DMS79 treated with DMSO at 0.1 percent for 48 hours (cell line): ENCODE measurements at regions not wholly inside any gene's neighbourhood (a gene's known extent, or its start where the extent isn't known, plus 50 kb on each side); places are given as distances from the start of the nearest gene placed in this dataset.

Experiments
- DNase-seq: peaks from one replicate; lab custom pipeline; 2025; lab: John Stamatoyannopoulos, UW

- DNase-seq: no peak
Measured at GRCh38 chr9:129285979-129286772, 108.1 kb upstream of the IER5L start.

- no peak for DNase-seq
Measured at GRCh38 chr9:129285382-129285781, 107.3 kb upstream of the IER5L start.

- peak; percentile 84 for DNase-seq
Measured at GRCh38 chr9:129284607-129285291, 106.7 kb upstream of the IER5L start.

DNA sequence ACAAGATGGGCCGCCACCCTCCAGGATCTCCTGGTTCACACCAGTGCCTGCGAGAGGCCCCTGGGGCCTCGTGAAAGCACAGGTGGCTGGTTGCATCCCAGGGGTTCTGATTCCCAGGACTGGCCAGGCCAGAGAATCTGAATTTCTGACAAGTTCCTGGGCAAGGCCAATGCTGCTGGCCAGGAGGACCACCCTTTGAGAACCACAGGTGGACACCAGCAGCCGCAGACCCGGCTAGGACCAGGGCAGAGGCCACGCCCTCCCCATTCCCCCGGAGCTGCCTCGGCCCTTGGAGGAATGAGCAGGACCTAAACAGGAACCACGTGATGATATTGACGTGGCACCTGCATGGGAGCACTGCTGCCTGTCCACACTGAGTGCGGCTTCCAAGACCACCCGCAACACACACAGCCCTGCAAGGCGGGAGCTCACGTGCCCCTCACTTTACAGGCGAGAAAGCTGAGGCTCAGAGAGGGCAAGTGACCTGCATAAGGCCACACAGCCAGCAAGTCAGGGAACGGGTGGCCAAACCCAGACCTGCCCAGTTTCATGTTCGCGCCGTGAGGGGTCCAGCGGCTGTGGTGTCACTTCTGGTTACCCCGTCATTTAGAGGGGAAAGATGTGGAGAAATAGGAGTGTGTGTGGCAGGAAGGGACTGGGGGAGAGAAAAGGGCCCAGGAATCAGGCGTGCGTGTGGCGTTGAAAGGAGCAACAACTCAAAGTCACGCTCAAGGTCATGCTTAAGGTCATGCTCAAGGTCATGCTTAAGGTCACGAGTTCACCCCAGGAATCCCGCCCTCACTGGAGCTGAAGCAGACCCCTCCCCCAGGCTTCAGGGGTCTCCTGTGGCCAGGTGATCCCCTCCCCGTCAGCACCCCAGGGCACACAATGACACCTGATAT, 105.9 kb upstream of the IER5L start:
- no peak for DNase-seq

GRCh38 chr9:129283291-129283691, 105.2 kb upstream of the IER5L start:
- DNase-seq: no peak

- no peak for DNase-seq
Measured at GRCh38 chr9:129282731-129283211, 104.7 kb upstream of the IER5L start.

GRCh38 chr9:129282272-129282671, 104.2 kb upstream of the IER5L start:
- DNase-seq: no peak

DNA sequence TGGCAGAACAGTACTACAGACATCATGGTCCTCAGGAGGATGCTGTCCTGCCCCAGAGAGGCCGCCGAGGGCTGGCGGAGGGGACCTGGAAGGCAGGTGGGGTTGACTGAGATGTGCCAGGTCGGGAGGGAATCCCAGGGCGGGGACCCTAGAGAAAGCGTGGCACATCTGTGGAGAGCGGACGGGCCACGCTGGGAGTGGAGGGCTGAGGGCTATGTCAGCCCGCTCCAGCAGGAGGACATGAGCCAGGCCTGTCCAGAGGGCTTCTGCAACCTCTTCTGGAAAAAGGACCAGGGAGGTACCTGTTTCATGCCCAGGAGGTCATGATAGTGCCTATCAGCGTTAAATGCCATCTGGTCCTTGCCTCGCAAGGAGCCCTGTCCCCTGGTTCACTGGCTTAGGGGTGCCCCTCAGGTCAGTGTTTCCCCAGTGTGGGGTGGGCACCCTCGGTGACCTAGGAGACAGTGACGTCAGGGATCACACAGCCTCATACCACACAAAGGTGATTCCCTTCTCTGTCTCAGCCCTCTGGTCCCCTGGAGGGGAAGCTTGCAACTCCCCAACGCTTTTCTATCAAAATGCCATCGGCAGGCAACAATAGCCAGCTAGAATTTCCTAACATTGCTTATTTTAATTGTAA, 103.6 kb upstream of the IER5L start:
- DNase-seq: no peak

- DNase-seq: no peak
Measured at GRCh38 chr9:129280623-129281271, 102.7 kb upstream of the IER5L start.

DNA sequence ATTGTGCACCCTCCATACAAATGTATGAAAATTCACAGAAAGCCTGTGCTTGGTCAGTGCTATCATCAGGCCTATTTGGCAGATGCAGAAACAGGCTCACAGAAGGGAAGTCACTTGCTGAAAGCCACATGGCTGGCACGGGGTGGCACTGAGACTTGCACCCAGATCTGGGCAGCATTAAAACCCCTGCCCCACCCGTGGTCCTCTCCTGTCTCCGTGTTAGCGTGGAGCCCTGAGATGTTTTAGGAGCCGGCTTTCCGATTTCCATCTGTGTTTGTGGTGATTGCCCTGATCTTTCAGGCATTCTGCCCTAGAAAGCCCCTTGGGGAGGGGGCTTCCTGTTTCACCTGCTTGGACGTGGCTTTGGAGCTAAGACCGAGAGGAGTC, 102.2 kb upstream of the IER5L start:
- DNase-seq: no peak

GRCh38 chr9:129278391-129279237, 100.6 kb upstream of the IER5L start:
- peak; percentile 97 for DNase-seq

- DNase-seq: peak; percentile 54
Measured at GRCh38 chr9:129276486-129277230, 98.6 kb upstream of the IER5L start.

DNA sequence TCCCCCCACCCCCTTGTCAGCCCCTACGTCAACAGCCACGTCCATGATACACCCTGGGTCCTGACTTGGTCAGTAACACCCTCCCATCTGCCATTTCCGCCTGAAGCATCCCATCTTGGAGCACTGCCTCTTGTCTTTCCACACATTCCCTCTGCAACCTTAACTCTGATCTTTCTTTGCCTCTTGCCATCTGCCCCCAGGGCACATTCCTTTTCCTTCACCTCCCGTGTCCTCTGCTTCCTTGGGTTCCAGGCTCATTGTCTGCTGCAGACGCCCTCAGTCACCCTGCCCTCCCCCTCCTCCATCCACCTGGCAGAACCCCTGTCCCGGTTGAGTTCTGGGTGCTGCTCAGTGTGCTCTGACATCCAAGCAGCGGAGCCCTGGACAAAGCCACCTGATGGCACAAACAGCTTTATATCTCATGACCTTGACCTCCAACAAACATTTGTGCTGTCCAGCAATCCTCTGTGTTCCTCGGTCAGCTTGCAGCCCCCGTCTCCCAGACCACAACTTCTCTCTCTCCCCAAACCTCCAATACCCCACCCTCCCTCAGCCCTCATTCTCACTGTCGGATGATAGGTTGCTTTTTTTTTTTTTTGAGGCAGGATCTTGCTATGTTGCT, 97.7 kb upstream of the IER5L start:
- DNase-seq: no peak

GRCh38 chr9:129273941-129274684, 96.1 kb upstream of the IER5L start:
- DNase-seq: no peak

DNA sequence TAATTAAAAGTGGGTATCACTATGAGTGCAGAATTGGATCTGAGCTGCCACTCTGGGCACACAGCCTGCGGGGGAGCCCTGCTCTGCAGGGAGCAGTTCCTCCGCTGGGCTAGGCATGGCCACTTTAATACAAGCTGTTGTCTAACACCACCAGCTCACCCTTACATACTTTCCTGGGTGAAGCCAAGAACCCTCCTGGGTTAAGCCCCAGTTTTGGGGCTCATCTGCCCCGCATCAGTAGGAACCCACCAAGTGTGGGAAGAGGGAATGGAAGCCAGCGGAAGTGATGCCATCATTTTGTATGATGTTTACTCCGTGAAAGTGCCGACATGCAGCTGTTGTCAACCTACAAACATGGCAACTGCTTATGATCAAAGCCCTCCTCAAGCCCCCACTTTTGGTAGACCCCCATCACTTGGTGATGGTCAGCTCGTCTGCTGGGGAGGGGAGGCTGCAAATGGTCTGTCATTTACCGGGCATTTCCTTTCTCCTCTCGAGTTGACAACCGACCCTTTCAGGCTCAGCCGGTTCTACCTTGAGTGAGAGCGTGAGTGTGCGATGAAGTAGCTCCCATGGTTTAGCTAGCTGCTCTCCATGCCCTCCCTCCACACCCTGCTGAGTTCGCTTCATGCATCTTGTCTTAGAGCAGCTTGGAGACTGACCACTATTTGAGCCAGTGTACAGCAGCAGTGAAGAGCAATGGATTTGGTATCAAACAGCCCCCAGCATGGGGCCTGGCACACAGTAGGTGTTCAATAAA, 95.3 kb upstream of the IER5L start:
- DNase-seq: no peak

- no peak for DNase-seq
Measured at GRCh38 chr9:129272348-129273025, 94.4 kb upstream of the IER5L start.

GRCh38 chr9:129270903-129271431, 92.9 kb upstream of the IER5L start:
- DNase-seq: no peak
